Activated naive CD4-positive, alpha-beta T cell treated with anti-CD3 and anti-CD28 coated beads, Interleukin-2, amount 10 ng/mL, durations not matched to agents 7 days and 5 days (primary cell): ENCODE measurements at regions not wholly inside any gene's neighbourhood (a gene's known extent, or its start where the extent isn't known, plus 50 kb on each side); places are given as distances from the start of the nearest gene placed in this dataset.
"Not testable (repeated sequence)": the region's sequence is repeated elsewhere in the genome, so short reads cannot be mapped to it uniquely, and the experiment has no call there.

Source experiments
- CTCF ChIA-PET: fragments of 350-600 bp; sonication (Branson Sonifier 250); formaldehyde crosslinking; loops from one replicate; lab custom pipeline; 2021; ENCODE audit warnings: antibody characterized with exemption; lab: Charles Lee
- DNase-seq: peaks from one replicate; pipeline ENCODE4 v3.0.0-alpha.2; 2020
- H3K27ac Mint-ChIP-seq: one replicate; pipeline ENCODE4 v1.8.0; 2021; ENCODE audit warnings: mild to moderate bottlenecking, moderate library complexity, mixed read lengths
- H3K27me3 Mint-ChIP-seq: one replicate; pipeline ENCODE4 v1.8.0; 2021; ENCODE audit warnings: mild to moderate bottlenecking, mixed read lengths
- H3K36me3 Mint-ChIP-seq: one replicate; pipeline ENCODE4 v1.8.0; 2021; ENCODE audit warnings: mixed read lengths
- H3K4me1 Mint-ChIP-seq: one replicate; pipeline ENCODE4 v1.8.0; 2021; ENCODE audit warnings: mixed read lengths
- H3K4me3 Mint-ChIP-seq: one replicate; pipeline ENCODE4 v1.8.0; 2021; ENCODE audit warnings: mild to moderate bottlenecking, moderate library complexity, mixed read lengths
- H3K9me3 Mint-ChIP-seq: one replicate; pipeline ENCODE4 v1.8.0; 2021; ENCODE audit warnings: mixed read lengths

GRCh38 chr17:63191610-63192009 is 225.6 kb downstream of the TANC2 start:
- Mint-ChIP-seq H3K4me1 (peaks cover 2% of the 10 kb centered on the region), H3K4me3 (no peak overlapping the region), H3K27ac (no peak overlapping the region), H3K36me3 (no peaks in the 10 kb centered on the region), H3K9me3 (peaks cover 2% of the 10 kb centered on the region), H3K27me3 (no peaks in the 10 kb centered on the region)
- no peak for DNase-seq
- CTCF ChIA-PET = no interaction called here

DNA sequence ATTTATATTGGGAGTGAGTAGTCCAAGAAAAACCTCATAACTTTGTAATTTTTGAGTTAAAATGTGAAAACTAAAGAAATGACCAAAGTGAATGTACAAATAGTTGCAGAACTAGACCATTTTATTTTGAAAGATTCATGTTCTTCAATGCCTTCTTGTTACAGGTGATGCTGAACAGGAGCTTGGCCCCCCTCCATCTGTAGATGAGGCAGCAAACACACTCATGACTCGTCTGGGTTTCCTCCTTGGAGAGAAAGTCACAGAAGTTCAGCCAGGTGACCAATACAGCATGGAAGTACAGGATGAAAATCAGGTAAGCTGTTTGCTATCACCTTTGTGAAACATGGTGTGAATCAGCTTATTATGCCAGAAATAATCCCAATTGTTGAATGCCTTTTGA is 227.8 kb downstream of the TANC2 start:
- H3K9me3 Mint-ChIP-seq = no peaks in the 10 kb centered on the region
- no peak for DNase-seq
- H3K36me3 Mint-ChIP-seq = no peaks in the 10 kb centered on the region
- no peak overlapping the region for H3K27ac Mint-ChIP-seq
- peaks cover 8% of the 10 kb centered on the region for H3K4me1 Mint-ChIP-seq
- CTCF ChIA-PET = no interaction called here
- no peaks in the 10 kb centered on the region for H3K27me3 Mint-ChIP-seq
- no peak overlapping the region for H3K4me3 Mint-ChIP-seq

GRCh38 chr17:63196772-63197335 is 230.8 kb downstream of the TANC2 start:
- CTCF ChIA-PET = interaction anchor here (1.4 kb wide), 1 partner anchor 210 kb away, joined by 5 read pairs; no protein-coding TSS in a partner anchor
- Mint-ChIP-seq H3K9me3 (no peaks in the 10 kb centered on the region), H3K4me1 (peaks cover 8% of the 10 kb centered on the region), H3K27ac (no peak overlapping the region), H3K4me3 (peak overlapping the region; percentile 3), H3K27me3 (no peaks in the 10 kb centered on the region), H3K36me3 (no peaks in the 10 kb centered on the region)
- DNase-seq = no peak

GRCh38 chr17:63203652-63204051 is 237.6 kb downstream of the TANC2 start:
- Mint-ChIP-seq H3K9me3 (peaks cover 8% of the 10 kb centered on the region), H3K4me1 (no peaks in the 10 kb centered on the region), H3K36me3 (peaks cover 4% of the 10 kb centered on the region), H3K27me3 (no peaks in the 10 kb centered on the region), H3K4me3 (no peak overlapping the region), H3K27ac (no peak overlapping the region)
- no peak for DNase-seq
- CTCF ChIA-PET = no interaction called here

GRCh38 chr17:63221939-63222338 is 224.2 kb downstream of the CYB561 start:
- H3K4me3 Mint-ChIP-seq = no peak overlapping the region
- H3K27ac Mint-ChIP-seq = no peak overlapping the region
- no peaks in the 10 kb centered on the region for H3K4me1 Mint-ChIP-seq
- CTCF ChIA-PET = no interaction called here
- H3K27me3 Mint-ChIP-seq = no peaks in the 10 kb centered on the region
- DNase-seq = no peak
- no peaks in the 10 kb centered on the region for H3K9me3 Mint-ChIP-seq
- no peaks in the 10 kb centered on the region for H3K36me3 Mint-ChIP-seq

- no peak for DNase-seq
- CTCF ChIA-PET = no interaction called here
- Mint-ChIP-seq H3K36me3 (no peaks in the 10 kb centered on the region), H3K27me3 (no peaks in the 10 kb centered on the region), H3K9me3 (no peaks in the 10 kb centered on the region), H3K4me3 (no peak overlapping the region), H3K4me1 (no peaks in the 10 kb centered on the region), H3K27ac (no peak overlapping the region)
Observed at GRCh38 chr17:63222655-63223054, 223.5 kb downstream of the CYB561 start.

DNA sequence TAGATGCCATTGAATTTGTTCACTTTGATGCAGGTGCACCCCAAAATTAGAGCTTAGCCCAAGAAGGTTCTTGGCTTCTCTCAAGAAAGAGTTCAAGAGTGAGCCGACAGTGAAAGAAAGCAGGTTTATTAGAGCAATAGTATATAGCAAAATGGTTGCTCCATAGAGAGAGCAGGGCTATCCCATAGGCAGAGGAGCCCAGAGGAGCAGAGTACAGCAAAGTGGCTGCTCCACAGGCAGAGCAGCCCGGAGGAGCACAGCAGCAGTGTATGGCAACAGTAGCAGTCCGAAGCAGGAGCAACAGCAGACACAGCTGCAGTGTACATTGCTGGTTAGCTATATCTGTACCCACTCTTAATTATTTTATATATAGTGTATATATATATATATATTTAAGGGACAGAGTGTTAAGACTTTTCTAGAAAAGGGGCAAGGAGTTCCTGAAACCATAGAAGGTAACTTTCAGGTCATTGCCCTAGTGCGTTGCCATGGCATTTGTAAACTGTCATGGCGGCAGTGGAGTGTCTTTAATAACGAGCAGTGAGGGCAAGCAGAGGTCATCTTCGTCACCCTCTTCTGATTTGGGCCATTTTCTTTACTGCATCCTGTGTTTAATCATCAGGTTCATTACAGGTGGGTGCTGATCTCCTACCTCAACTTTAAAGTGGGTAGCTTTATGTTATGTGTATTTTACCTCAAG is 222.7 kb downstream of the CYB561 start:
- Mint-ChIP-seq H3K9me3 (no peaks in the 10 kb centered on the region), H3K36me3 (no peaks in the 10 kb centered on the region), H3K4me1 (no peaks in the 10 kb centered on the region), H3K4me3 (no peak overlapping the region), H3K27me3 (no peaks in the 10 kb centered on the region), H3K27ac (no peak overlapping the region)
- DNase-seq = no peak
- CTCF ChIA-PET = no interaction called here

DNA sequence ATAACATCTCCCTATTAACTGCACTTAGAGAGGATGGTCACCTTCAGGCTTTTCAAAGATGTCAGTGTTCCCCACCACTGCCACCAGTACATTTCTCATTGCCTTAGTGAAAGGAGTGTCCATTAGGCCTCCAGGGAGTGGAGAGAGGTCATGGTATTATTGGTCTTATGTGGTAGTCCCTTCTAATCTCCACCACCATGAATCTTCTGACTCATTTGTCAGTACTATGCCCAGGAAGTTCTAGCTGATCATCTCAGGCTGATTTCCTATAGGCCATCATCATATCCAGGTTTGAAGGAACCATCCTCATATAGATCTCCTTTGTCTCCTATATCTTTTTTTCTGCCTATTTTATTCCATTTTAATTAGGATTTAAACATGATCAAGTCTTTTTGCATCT is 221.5 kb downstream of the CYB561 start:
- Mint-ChIP-seq H3K9me3 (no peaks in the 10 kb centered on the region), H3K36me3 (no peaks in the 10 kb centered on the region), H3K27me3 (no peaks in the 10 kb centered on the region), H3K27ac (no peak overlapping the region), H3K4me3 (no peak overlapping the region), H3K4me1 (no peaks in the 10 kb centered on the region)
- CTCF ChIA-PET = no interaction called here
- no peak for DNase-seq

DNA sequence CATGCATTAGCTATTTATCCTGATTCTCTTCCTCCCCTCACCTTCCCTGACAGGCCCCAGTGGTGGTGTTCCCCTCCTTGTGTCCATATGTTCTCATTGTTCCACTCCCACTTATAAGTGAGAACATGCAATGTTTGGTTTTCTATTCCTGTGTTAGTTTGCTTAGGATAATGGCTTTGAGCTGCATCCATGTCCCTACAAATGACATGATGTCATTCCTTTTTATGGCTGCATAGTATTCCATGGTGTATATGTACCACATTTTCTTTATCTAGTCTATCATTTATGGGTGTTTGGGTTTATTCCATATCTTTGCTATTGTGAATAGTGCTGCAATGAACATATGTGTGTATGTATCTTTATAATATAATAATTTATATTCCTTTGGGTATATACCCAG is 219.4 kb downstream of the CYB561 start:
- H3K4me1 Mint-ChIP-seq, H3K4me3 Mint-ChIP-seq, DNase-seq, H3K36me3 Mint-ChIP-seq, H3K9me3 Mint-ChIP-seq, CTCF ChIA-PET, H3K27ac Mint-ChIP-seq, H3K27me3 Mint-ChIP-seq: not testable (repeated sequence)

DNA sequence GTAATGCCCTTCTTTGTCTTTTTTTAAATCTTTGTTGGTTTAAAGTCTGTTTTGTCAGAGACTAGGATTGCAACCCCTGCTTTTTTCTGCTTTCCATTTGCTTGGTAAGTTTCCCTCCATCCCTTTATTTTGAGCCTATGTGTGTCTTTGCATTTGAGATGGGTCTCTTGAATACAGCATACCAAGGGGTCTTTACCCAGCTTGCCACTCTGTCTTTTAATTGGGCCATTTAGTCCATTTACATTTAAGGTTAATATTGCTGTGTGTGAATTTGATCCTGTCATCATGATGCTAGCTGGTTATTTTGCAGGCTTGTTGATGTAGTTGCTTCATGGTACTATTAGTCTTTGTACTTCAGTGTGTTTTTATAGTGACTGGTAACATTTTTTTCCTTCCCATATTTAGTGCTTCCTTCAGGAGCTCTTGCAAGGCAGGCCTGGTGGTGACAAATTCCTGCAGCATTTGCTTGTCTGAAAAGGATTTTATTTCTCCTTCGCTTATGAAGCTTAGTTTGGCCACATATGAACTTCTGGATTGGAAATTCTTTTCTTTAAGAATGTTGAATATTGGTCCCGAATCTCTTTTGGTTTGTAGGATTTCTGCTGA is 215.0 kb downstream of the CYB561 start:
- CTCF ChIA-PET, H3K4me3 Mint-ChIP-seq, H3K9me3 Mint-ChIP-seq, H3K27ac Mint-ChIP-seq, H3K27me3 Mint-ChIP-seq, DNase-seq, H3K4me1 Mint-ChIP-seq, H3K36me3 Mint-ChIP-seq: not testable (repeated sequence)

DNA sequence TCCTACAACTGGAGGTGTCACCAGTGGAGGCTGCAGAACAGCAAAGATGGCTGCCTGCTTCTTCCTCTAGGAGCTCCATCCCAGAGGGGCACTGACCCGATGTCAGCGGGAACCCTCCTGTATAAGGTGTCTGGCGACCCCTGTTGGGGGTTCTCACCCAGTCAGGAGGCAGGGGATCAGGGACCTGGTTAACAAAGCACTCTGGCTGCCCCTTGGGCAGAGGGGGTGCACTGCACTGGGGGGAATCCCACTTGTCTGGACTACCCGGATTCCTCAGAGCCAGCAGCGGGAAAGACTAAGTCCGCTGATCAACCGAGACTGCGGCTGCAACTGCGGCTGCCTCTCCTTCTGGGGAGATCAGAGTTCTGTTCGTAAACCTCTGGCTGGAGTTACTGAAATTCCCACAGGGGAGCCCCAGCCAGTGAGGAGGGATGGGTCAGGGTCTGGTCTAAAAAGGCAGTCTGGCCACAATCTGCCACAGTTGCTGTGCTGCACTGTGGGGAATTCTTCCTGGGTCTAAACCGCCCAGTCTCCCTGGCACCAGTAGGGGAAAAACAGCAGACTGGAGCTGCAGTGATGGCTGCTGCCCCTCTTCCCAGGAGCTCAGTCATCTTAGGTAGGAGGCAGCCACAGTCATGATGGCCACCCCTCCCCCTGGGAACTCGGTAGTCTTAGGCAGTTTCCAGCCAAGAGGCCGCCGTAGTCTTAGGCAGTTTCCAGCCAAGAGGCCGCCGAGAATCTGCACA is 213.4 kb downstream of the CYB561 start:
- no peak overlapping the region for H3K4me3 Mint-ChIP-seq
- peaks cover 10% of the 10 kb centered on the region for H3K9me3 Mint-ChIP-seq
- H3K36me3 Mint-ChIP-seq = no peaks in the 10 kb centered on the region
- CTCF ChIA-PET = no interaction called here
- no peaks in the 10 kb centered on the region for H3K27me3 Mint-ChIP-seq
- no peaks in the 10 kb centered on the region for H3K4me1 Mint-ChIP-seq
- H3K27ac Mint-ChIP-seq = no peak overlapping the region
- no peak for DNase-seq

DNA sequence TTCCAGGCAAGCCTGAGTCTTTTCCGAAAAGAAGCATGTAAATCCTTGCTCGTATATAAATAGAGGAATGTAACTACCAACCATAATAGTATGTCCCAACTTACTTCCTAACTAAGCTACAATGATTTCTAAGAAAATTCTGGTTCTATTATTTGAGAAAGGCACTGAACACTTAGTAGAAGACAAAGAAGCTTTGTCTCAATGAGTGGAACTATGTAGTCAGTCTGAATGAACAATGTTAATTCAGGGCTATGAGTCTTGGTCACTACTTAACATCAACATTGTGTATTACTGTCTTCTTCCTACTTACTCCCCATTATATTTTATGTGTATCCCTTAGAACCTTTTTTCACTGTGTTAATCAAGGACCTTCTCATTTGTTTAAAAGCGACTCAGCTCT is 206.0 kb downstream of the CYB561 start:
- no peak overlapping the region for H3K27ac Mint-ChIP-seq
- CTCF ChIA-PET = no interaction called here
- no peaks in the 10 kb centered on the region for H3K36me3 Mint-ChIP-seq
- H3K27me3 Mint-ChIP-seq = no peaks in the 10 kb centered on the region
- H3K4me1 Mint-ChIP-seq = no peaks in the 10 kb centered on the region
- no peak overlapping the region for H3K4me3 Mint-ChIP-seq
- DNase-seq = no peak
- H3K9me3 Mint-ChIP-seq = no peaks in the 10 kb centered on the region

GRCh38 chr17:63246344-63246743 is 199.8 kb downstream of the CYB561 start:
- H3K27ac Mint-ChIP-seq = no peak overlapping the region
- no peaks in the 10 kb centered on the region for H3K9me3 Mint-ChIP-seq
- H3K4me1 Mint-ChIP-seq = no peaks in the 10 kb centered on the region
- CTCF ChIA-PET = no interaction called here
- no peak for DNase-seq
- H3K36me3 Mint-ChIP-seq = no peaks in the 10 kb centered on the region
- H3K27me3 Mint-ChIP-seq = no peaks in the 10 kb centered on the region
- H3K4me3 Mint-ChIP-seq = no peak overlapping the region

- Mint-ChIP-seq H3K9me3 (no peaks in the 10 kb centered on the region), H3K4me3 (no peak overlapping the region), H3K4me1 (no peaks in the 10 kb centered on the region), H3K27ac (no peak overlapping the region), H3K27me3 (no peaks in the 10 kb centered on the region), H3K36me3 (no peaks in the 10 kb centered on the region)
- DNase-seq = no peak
- CTCF ChIA-PET = no interaction called here
Observed at GRCh38 chr17:63247706-63248105, 198.4 kb downstream of the CYB561 start.
